Activated CD4-positive, alpha-beta T cell treated with anti-CD3 and anti-CD28 coated beads, Interleukin-2, amount 10 ng/mL, durations not matched to agents 24 days and 14 days (primary cell): ENCODE measurements at regions not wholly inside any gene's neighbourhood (a gene's known extent, or its start where the extent isn't known, plus 50 kb on each side); places are given as distances from the start of the nearest gene placed in this dataset.
"Not testable (repeated sequence)": the region's sequence is repeated elsewhere in the genome, so short reads cannot be mapped to it uniquely, and the experiment has no call there.

Experiments
- DNase-seq: peaks from one replicate; pipeline ENCODE4 v3.0.0; 2022
- H3K27ac Mint-ChIP-seq: one replicate; pipeline ENCODE4 v1.8.0; 2022; ENCODE audit warnings: mild to moderate bottlenecking, mixed read lengths
- H3K27me3 Mint-ChIP-seq: one replicate; pipeline ENCODE4 v1.8.0; 2022; ENCODE audit warnings: mixed read lengths
- H3K36me3 Mint-ChIP-seq: one replicate; pipeline ENCODE4 v1.8.0; 2022; ENCODE audit warnings: low read depth, mild to moderate bottlenecking, mixed read lengths
- H3K4me1 Mint-ChIP-seq: one replicate; pipeline ENCODE4 v1.8.0; 2021; ENCODE audit warnings: mixed read lengths
- H3K4me3 Mint-ChIP-seq: one replicate; pipeline ENCODE4 v1.8.0; 2022; ENCODE audit warnings: mild to moderate bottlenecking, moderate library complexity, mixed read lengths
- H3K9me3 Mint-ChIP-seq: one replicate; pipeline ENCODE4 v1.8.0; 2021; ENCODE audit warnings: mixed read lengths
- intact Hi-C: fragments of 100-400 bp; cut with micrococcal nuclease; formaldehyde crosslinking; loops from one replicate; pipeline ENCODE4 v1.15.1; 2023

DNA sequence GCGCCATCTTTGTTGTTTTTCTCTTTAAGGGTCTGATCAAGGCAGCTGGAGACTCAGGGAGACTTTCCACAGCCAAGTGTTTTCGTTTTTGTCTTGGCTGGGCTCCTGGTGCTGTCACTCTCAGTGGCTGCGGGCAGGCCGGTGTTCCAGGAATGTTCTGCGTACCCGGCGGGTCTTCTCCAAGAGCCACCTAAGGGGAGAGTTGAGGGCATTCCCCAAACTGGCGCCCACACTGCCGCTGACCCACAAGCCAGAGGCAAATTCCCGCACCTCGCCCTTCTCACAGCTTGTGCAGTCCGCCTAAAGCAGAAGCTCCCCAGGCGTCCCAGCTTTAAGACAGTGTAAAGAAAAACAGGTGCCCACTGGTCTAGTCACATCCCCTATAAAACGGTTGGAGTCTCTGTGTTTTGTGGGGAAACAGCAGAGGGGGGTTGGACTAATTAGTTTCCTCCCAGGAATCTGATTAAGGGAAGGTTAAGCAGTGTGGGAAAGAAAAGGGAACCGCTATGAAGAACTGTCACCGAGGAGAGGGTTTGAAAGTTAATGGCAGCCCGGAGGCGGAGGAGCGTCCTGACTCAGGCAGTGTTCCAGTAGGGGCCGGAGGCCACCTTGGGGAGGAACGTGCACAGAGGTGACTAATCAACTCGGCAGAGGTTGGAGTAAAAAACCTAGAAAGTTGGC is 224.5 kb downstream of the SLC4A3 start:
- no peaks in the 10 kb centered on the region for H3K4me1 Mint-ChIP-seq
- intact Hi-C loops: no loop called here
- no peaks in the 10 kb centered on the region for H3K36me3 Mint-ChIP-seq
- no peaks in the 10 kb centered on the region for H3K9me3 Mint-ChIP-seq
- peaks cover 4% of the 10 kb centered on the region for H3K27me3 Mint-ChIP-seq
- H3K27ac Mint-ChIP-seq: no peak overlapping the region
- H3K4me3 Mint-ChIP-seq: no peak overlapping the region
- DNase-seq: no peak

GRCh38 chr2:219852626-219853025 is 225.2 kb downstream of the SLC4A3 start:
- no peaks in the 10 kb centered on the region for H3K9me3 Mint-ChIP-seq
- H3K4me3 Mint-ChIP-seq: no peak overlapping the region
- intact Hi-C loops: no loop called here
- DNase-seq: no peak
- H3K36me3 Mint-ChIP-seq: no peaks in the 10 kb centered on the region
- no peaks in the 10 kb centered on the region for H3K4me1 Mint-ChIP-seq
- no peak overlapping the region for H3K27ac Mint-ChIP-seq
- peaks cover 4% of the 10 kb centered on the region for H3K27me3 Mint-ChIP-seq

DNA sequence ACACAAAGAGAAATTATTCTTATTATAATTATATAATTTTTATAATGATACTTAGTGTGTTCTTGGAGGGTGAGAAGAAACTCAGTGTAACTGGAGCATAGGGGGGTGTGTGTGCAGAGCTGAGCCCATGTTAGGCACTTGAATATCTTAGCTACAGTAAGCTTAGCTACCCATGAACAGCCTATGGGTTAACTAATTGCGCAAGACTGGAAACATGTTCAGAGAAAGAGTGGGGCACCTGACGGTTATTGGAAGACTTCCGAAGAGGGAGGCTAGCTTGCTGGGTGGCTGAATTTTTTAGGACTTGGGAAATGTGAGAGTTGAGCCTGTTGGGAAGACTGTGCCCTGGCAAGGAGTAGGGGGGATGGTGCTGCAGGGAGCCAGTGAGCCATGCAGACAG is 229.2 kb downstream of the SLC4A3 start:
- no peaks in the 10 kb centered on the region for H3K9me3 Mint-ChIP-seq
- no peak overlapping the region for H3K4me3 Mint-ChIP-seq
- H3K27ac Mint-ChIP-seq: no peak overlapping the region
- peaks cover 4% of the 10 kb centered on the region for H3K27me3 Mint-ChIP-seq
- no peaks in the 10 kb centered on the region for H3K36me3 Mint-ChIP-seq
- no peak for DNase-seq
- intact Hi-C loops: no loop called here
- H3K4me1 Mint-ChIP-seq: no peaks in the 10 kb centered on the region

- H3K4me3 Mint-ChIP-seq: no peak overlapping the region
- intact Hi-C loops: no loop called here
- H3K27ac Mint-ChIP-seq: no peak overlapping the region
- H3K36me3 Mint-ChIP-seq: no peaks in the 10 kb centered on the region
- no peaks in the 10 kb centered on the region for H3K9me3 Mint-ChIP-seq
- peaks cover under 1% of the 10 kb centered on the region for H3K27me3 Mint-ChIP-seq
- DNase-seq: no peak
- no peaks in the 10 kb centered on the region for H3K4me1 Mint-ChIP-seq
Observed at GRCh38 chr2:219857751-219858150, 230.3 kb downstream of the SLC4A3 start.

DNA sequence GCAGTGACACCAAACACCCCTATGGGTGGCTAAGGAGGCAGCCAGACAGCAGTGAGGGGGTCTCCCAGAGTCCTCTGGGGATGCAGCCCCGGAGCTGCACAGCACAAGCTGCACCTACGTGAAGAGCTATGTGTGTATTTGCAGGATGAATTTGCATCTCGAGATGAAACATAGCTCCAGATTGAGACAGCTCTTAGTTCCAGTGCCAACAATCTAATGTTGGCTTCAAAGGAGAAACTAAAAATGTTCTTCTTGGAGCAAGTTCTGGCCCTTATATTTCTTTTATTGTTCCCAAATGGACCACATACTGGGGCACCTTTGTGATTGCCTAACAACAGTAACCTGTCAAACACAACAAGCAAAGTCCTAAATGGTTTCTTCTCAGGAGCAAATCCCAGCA is 233.9 kb downstream of the SLC4A3 start:
- no peak for DNase-seq
- Mint-ChIP-seq H3K4me3 (no peak overlapping the region), H3K4me1 (no peaks in the 10 kb centered on the region), H3K27me3 (no peaks in the 10 kb centered on the region), H3K27ac (no peak overlapping the region), H3K36me3 (no peaks in the 10 kb centered on the region), H3K9me3 (no peaks in the 10 kb centered on the region)
- intact Hi-C loops: no loop called here

GRCh38 chr2:219864154-219864553 is 236.7 kb downstream of the SLC4A3 start:
- no peaks in the 10 kb centered on the region for H3K9me3 Mint-ChIP-seq
- H3K36me3 Mint-ChIP-seq: no peaks in the 10 kb centered on the region
- no peak overlapping the region for H3K4me3 Mint-ChIP-seq
- no peak for DNase-seq
- intact Hi-C loops: no loop called here
- H3K4me1 Mint-ChIP-seq: no peaks in the 10 kb centered on the region
- H3K27ac Mint-ChIP-seq: no peak overlapping the region
- H3K27me3 Mint-ChIP-seq: no peaks in the 10 kb centered on the region

DNA sequence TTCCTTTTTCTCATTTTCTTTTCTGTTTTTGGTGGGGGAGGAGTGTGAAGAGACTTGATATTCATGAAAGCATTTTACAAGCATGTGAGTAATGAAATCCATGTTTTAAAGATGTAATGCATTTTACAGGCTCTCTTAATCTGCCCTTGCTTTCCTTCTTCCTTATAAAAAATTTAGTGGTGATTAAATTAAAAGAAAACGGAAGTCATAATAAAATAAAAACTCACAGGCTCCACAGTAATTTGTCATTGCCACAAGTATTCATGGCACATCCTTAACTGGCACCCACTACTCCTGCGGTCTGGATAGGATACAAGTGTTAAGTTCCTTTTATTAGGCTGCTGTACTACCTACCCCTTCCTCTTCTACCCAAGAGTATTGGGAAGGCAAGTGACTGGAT is 241.2 kb downstream of the SLC4A3 start:
- Mint-ChIP-seq H3K27me3 (no peaks in the 10 kb centered on the region), H3K36me3 (no peaks in the 10 kb centered on the region), H3K27ac (no peak overlapping the region), H3K9me3 (no peaks in the 10 kb centered on the region), H3K4me3 (no peak overlapping the region), H3K4me1 (no peaks in the 10 kb centered on the region)
- DNase-seq: no peak
- intact Hi-C loops: no loop called here

DNA sequence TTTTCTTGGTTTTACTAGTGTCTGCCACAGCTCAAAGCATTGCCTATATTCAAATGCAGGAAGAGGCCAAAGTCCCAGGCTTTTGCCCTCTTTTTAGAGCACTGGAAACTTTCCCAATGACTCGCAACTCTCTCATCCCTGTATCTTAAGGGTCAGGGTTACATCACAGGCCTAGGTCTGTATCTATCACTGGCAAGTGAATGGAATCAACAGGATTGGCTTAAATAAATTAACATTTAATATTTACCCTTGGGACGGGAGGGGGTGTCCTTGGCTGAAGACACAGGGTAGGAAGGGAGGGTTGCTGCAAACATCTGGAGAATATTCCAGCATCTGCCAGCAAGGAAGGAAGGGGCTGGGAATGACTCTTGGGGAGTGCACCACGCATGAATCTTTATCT is 242.6 kb downstream of the SLC4A3 start:
- no peaks in the 10 kb centered on the region for H3K36me3 Mint-ChIP-seq
- intact Hi-C loops: no loop called here
- no peaks in the 10 kb centered on the region for H3K4me1 Mint-ChIP-seq
- H3K9me3 Mint-ChIP-seq: no peaks in the 10 kb centered on the region
- no peaks in the 10 kb centered on the region for H3K27me3 Mint-ChIP-seq
- no peak overlapping the region for H3K4me3 Mint-ChIP-seq
- H3K27ac Mint-ChIP-seq: no peak overlapping the region
- no peak for DNase-seq

DNA sequence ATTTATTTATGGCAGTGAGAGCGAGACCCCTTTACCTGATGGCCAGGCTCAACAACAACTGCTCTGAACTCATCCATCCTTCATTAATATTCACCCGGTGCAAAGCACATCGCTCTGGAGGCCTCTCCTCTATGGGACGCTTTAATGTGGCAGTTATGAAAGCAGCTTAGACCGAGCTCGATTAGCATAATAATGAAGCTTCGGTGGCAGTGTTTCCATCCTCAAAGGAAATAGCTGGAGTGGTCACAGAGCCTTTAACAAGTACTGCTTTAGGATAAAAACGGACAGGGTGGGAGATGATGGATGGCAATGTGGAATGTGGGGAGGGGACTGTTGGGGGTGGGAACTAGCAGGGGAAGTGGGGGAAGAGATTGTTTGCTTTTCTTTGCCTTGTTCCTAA is 243.9 kb downstream of the SLC4A3 start:
- DNase-seq: no peak
- H3K36me3 Mint-ChIP-seq: no peaks in the 10 kb centered on the region
- no peak overlapping the region for H3K27ac Mint-ChIP-seq
- H3K4me3 Mint-ChIP-seq: no peak overlapping the region
- no peaks in the 10 kb centered on the region for H3K9me3 Mint-ChIP-seq
- H3K27me3 Mint-ChIP-seq: no peaks in the 10 kb centered on the region
- intact Hi-C loops: no loop called here
- H3K4me1 Mint-ChIP-seq: no peaks in the 10 kb centered on the region

GRCh38 chr2:219875036-219875435 is 247.6 kb downstream of the SLC4A3 start:
- H3K27ac Mint-ChIP-seq: no peak overlapping the region
- H3K4me1 Mint-ChIP-seq: no peaks in the 10 kb centered on the region
- H3K9me3 Mint-ChIP-seq: no peaks in the 10 kb centered on the region
- H3K36me3 Mint-ChIP-seq: no peaks in the 10 kb centered on the region
- H3K4me3 Mint-ChIP-seq: no peak overlapping the region
- intact Hi-C loops: no loop called here
- no peak for DNase-seq
- H3K27me3 Mint-ChIP-seq: peaks cover under 1% of the 10 kb centered on the region

DNA sequence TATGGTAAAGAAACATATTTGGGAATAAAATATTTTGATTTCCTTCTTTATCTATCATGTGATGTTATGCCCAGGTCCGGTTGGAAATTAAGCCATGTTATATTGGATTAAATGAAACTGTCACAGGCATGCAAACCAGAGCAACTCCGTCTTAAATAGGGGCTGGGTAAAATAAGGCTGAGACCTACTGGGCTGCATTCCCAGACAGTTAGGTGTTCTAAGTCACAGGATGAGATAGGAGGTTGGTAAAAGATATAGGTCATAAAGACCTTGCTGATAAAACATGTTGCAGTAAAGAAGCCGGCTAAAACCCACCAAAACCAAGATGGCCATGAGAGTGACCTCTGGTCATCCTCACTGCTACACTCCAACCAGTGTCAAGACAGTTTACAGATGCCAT is 248.6 kb downstream of the SLC4A3 start:
- intact Hi-C loops, H3K4me1 Mint-ChIP-seq, H3K36me3 Mint-ChIP-seq, H3K4me3 Mint-ChIP-seq, H3K27ac Mint-ChIP-seq, H3K27me3 Mint-ChIP-seq, DNase-seq, H3K9me3 Mint-ChIP-seq: not testable (repeated sequence)

DNA sequence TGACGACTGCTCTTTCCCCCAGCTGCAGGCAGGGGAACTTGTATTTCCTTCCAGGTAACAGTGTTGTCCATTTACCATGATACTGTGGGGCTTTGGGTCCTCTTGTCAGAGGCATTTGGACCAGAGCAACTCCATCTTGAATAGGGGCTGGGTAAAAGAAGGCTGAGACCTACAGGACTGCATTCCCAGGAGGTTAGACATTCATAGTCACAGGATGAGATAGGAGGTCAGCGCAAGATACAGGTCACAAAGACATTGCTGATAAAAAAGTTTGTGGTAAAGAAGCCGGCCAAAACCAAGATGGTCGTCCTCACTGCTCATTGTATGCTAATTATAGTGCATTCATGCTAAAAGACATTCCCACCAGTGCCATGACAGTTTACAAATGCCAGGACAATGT is 249.5 kb downstream of the SLC4A3 start:
- peaks cover 3% of the 10 kb centered on the region for H3K27me3 Mint-ChIP-seq
- H3K9me3 Mint-ChIP-seq: no peaks in the 10 kb centered on the region
- no peaks in the 10 kb centered on the region for H3K36me3 Mint-ChIP-seq
- H3K4me1 Mint-ChIP-seq: no peaks in the 10 kb centered on the region
- intact Hi-C loops: no loop called here
- no peak for DNase-seq
- no peak overlapping the region for H3K27ac Mint-ChIP-seq
- no peak overlapping the region for H3K4me3 Mint-ChIP-seq

DNA sequence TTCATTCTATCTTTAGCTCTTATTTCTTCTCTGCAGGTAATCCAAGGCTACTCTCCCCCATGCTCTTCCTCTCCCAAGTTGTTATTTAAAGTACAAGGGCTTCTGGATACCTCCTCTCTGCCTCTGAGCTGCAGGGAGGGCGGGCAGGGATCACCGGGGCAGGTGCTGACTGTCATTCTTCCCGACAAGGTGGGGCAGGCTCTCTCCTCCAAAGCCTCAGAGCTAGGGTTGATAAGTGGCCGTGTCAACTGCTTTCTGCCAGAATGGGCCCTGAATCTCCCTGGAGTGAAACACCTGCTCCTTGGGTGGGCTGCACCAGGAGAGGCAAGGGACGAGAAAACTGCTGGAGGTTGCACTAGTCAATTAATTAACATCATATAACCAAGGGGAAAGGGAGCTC is 250.3 kb downstream of the SLC4A3 start:
- H3K9me3 Mint-ChIP-seq: no peaks in the 10 kb centered on the region
- DNase-seq: no peak
- intact Hi-C loops: no loop called here
- H3K4me3 Mint-ChIP-seq: no peak overlapping the region
- no peaks in the 10 kb centered on the region for H3K36me3 Mint-ChIP-seq
- no peaks in the 10 kb centered on the region for H3K4me1 Mint-ChIP-seq
- H3K27ac Mint-ChIP-seq: no peak overlapping the region
- peaks cover 3% of the 10 kb centered on the region for H3K27me3 Mint-ChIP-seq

DNA sequence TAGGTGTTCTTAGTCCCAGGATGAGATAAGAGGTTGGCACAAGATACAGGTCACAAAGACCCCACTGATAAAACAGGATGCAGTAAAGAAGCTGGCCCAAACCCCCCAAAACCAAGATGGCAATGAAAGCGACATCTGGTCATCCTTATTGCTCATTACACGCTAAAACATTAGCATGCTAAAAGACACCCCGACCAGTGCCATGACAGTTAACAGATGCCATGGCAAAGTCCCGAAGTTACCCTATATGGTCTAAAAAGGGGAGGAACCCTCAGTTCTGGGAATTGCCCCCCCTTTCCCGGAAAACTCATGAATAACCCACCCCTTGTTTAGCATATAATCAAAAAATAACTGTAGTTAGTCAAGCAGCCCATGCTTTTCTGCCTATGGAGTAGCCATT is 251.1 kb downstream of the SLC4A3 start:
- no peaks in the 10 kb centered on the region for H3K9me3 Mint-ChIP-seq
- H3K4me1 Mint-ChIP-seq: no peaks in the 10 kb centered on the region
- intact Hi-C loops: no loop called here
- H3K4me3 Mint-ChIP-seq: no peak overlapping the region
- DNase-seq: no peak
- no peak overlapping the region for H3K27ac Mint-ChIP-seq
- H3K36me3 Mint-ChIP-seq: no peaks in the 10 kb centered on the region
- H3K27me3 Mint-ChIP-seq: peaks cover 3% of the 10 kb centered on the region

DNA sequence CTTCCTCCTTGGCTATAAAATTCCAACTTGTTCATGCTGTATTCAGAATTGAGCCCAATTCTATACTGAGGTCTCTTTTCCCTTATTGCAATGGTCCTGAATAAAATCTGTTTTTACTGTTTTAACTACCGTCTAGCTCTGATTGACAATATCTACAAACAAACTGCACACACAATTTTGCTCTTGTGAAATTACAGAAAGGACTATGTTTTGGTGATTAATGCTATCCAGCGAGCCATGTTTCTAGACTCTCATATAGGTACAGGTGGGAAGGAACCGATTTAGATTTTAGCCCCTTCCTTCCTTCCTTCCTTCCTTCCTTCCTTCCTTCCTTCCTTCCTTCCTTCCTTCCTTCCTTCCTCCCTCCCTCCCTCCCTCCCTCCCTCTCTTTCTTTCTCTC is 254.4 kb downstream of the SLC4A3 start:
- Mint-ChIP-seq H3K27ac (no peak overlapping the region), H3K4me1 (no peaks in the 10 kb centered on the region), H3K27me3 (peaks cover 3% of the 10 kb centered on the region), H3K4me3 (no peak overlapping the region), H3K36me3 (no peaks in the 10 kb centered on the region), H3K9me3 (no peaks in the 10 kb centered on the region)
- intact Hi-C loops: no loop called here
- DNase-seq: no peak
